Transverse colon (tissue), 4 donors: ENCODE measurements at regions not wholly inside any gene's neighbourhood (a gene's known extent, or its start where the extent isn't known, plus 50 kb on each side); places are given as distances from the start of the nearest gene placed in this dataset.

ENCODE experiments used
- DNase-seq: peaks from one replicate; pipeline ENCODE4 v3.0.0-alpha.2; 2019
- H3K27ac ChIP-seq, 4 donors: fragments of 200-600 bp; sonication (generic); 2 replicates each; pipeline ENCODE4 v1.5.1; 2016 to 2018; ENCODE audit warnings: inconsistent platforms in 4 of 4
- H3K27me3 ChIP-seq: fragments of 200-600 bp; sonication (generic); 2 replicates; pipeline ENCODE4 v1.5.1; 2017; ENCODE audit warnings: inconsistent platforms
- H3K36me3 ChIP-seq, 4 donors: fragments of 200-600 bp; sonication (generic); 2 replicates each; pipeline ENCODE4 v1.5.1; 2017 to 2019; ENCODE audit warnings: inconsistent platforms in 4 of 4
- H3K4me1 ChIP-seq, 4 donors: fragments of 200-600 bp; sonication (generic); 2 replicates each; pipeline ENCODE4 v1.5.1; 2017 to 2020; ENCODE audit warnings: inconsistent platforms in 4 of 4
- H3K4me3 ChIP-seq, 4 donors: fragments of 200-600 bp; sonication (generic); 1 replicate in 1 of 4; 2 replicates in 3 of 4; pipeline versions ENCODE4 v1.5.1 to v1.6.1; 2017 to 2019; ENCODE audit warnings: inconsistent platforms in 4 of 4
- H3K9me3 ChIP-seq, 2 donors: fragments of 200-600 bp; sonication (generic); 2 replicates each; pipeline ENCODE4 v1.5.1; 2017 to 2019; ENCODE audit warnings: inconsistent platforms in 2 of 2
- CTCF ChIP-seq, 5 experiments: fragments of 200-600 bp in 3 of 5; fragments of 450-650 bp in 2 of 5; sonication (generic) in 3 of 5; IDR thresholded peaks; 1 replicate in 2 of 5; 2 replicates in 3 of 5; pipeline ENCODE4 v1.5.1; 2016 to 2017; ENCODE audit warnings: antibody characterized with exemption in 5 of 5, inconsistent platforms in 3 of 5, mild to moderate bottlenecking in 2 of 5, moderate library complexity in 1 of 5
- EP300 ChIP-seq: sonication (generic); formaldehyde crosslinking; IDR thresholded peaks from one replicate; pipeline ENCODE4 v1.6.1; 2017; ENCODE audit warnings: antibody characterized with exemption, low read depth
- POLR2A ChIP-seq: fragments of 450-650 bp; IDR thresholded peaks from one replicate; pipeline ENCODE4 v1.6.1; 2016; ENCODE audit warnings: antibody characterized with exemption, mild to moderate bottlenecking, moderate library complexity
- POLR2AphosphoS5 ChIP-seq, 3 donors: sonication (generic); formaldehyde crosslinking; IDR thresholded peaks; one replicate each; pipeline ENCODE4 v1.6.1; 2016; ENCODE audit warnings: antibody characterized with exemption in 3 of 3
- WGBS, 2 donors: methylation state at CpG; one replicate each; pipeline ENCODE4 v1.1.5; 2018; ENCODE audit warnings: low coverage in 1 of 2; 5-methylcytosine and 5-hydroxymethylcytosine counted together
- in situ Hi-C, 4 donors: fragments of 200-750 bp; cut with MboI; loops; one replicate each; pipeline versions ENCODE4 v1.15.0 to v1.15.1; 2017; ENCODE audit warnings: low sequenced_read_pairs in 3 of 4, low pct_ligation_motif_present in 1 of 4, low pct_unique_long_range_greater_than_20kb in 1 of 4
- intact Hi-C: fragments of 100-400 bp; cut with DNase I; formaldehyde crosslinking; loops from one replicate; pipeline ENCODE4 v1.15.1; 2023; ENCODE audit warnings: low total_unique reads

GRCh38 chr5:124064956-124065355 is 553.0 kb downstream of the CSNK1G3 start:
- Histone ChIP-seq H3K27me3 (no peaks in the 10 kb centered on the region), H3K4me1 (peaks cover 0 to 9% (median 0%) of the 10 kb centered on the region in 4 donors), H3K27ac (no peak overlapping the region), H3K9me3 (no peaks in the 10 kb centered on the region), H3K36me3 (no peaks in the 10 kb centered on the region), H3K4me3 (no peak overlapping the region)
- in situ Hi-C loops (no loop called here), intact Hi-C loops (no loop called here)
- TF ChIP-seq CTCF (IDR thresholded peaks at IDR 0.05) (no peak), POLR2A (no peak), EP300 (no peak), POLR2AphosphoS5 (IDR thresholded peaks at IDR 0.05) (no peak)
- no peak for DNase-seq
- WGBS, 2 donors = 100% methylated on average over 1 of the region's 1 CpG; no CpG with 5 or more reads in 1 of the 2 donors

- no peak overlapping the region for H3K4me3 ChIP-seq
- 53 to 70% methylated on average over 1 of the region's 1 CpG for WGBS, 2 donors
- H3K27ac ChIP-seq = no peak overlapping the region
- H3K4me1 ChIP-seq = peaks cover 3 to 22% (median 9%) of the 10 kb centered on the region in 4 donors
- in situ Hi-C loops (no loop called here), intact Hi-C loops (no loop called here)
- H3K27me3 ChIP-seq = no peaks in the 10 kb centered on the region
- H3K9me3 ChIP-seq = no peaks in the 10 kb centered on the region
- TF ChIP-seq CTCF (IDR thresholded peaks at IDR 0.05) = no peak
- TF ChIP-seq EP300 = no peak
- TF ChIP-seq POLR2AphosphoS5 (IDR thresholded peaks at IDR 0.05) = peak in 1 of 3 donors; percentile 11
- no peak for TF ChIP-seq POLR2A
- H3K36me3 ChIP-seq = no peaks in the 10 kb centered on the region
- DNase-seq = peak; percentile 16
These were observed 549.7 kb downstream of the CSNK1G3 start for GRCh38 chr5:124061663-124062062.

GRCh38 chr5:124061068-124061430 is 549.1 kb downstream of the CSNK1G3 start:
- DNase-seq = no peak
- intact Hi-C loops (no loop called here), in situ Hi-C loops (no loop called here)
- no peaks in the 10 kb centered on the region for H3K9me3 ChIP-seq
- no peak overlapping the region for H3K27ac ChIP-seq
- peaks cover 3 to 22% (median 9%) of the 10 kb centered on the region in 4 donors for H3K4me1 ChIP-seq
- WGBS, 2 donors = 65 to 70% methylated on average over 4 of the region's 4 CpGs
- H3K36me3 ChIP-seq = no peaks in the 10 kb centered on the region
- no peak for TF ChIP-seq CTCF (IDR thresholded peaks at IDR 0.05)
- TF ChIP-seq POLR2A = no peak
- TF ChIP-seq POLR2AphosphoS5 (IDR thresholded peaks at IDR 0.05) = no peak
- no peak for TF ChIP-seq EP300
- no peaks in the 10 kb centered on the region for H3K27me3 ChIP-seq
- H3K4me3 ChIP-seq = no peak overlapping the region

GRCh38 chr5:124060413-124061067 is 548.6 kb downstream of the CSNK1G3 start:
- no peak for TF ChIP-seq CTCF (IDR thresholded peaks at IDR 0.05)
- no peak for TF ChIP-seq POLR2AphosphoS5 (IDR thresholded peaks at IDR 0.05)
- no peak for TF ChIP-seq EP300
- TF ChIP-seq POLR2A = no peak
- 65 to 79% methylated on average over 5 of the region's 5 CpGs for WGBS, 2 donors
- no peak for DNase-seq
- in situ Hi-C loops (no loop called here), intact Hi-C loops (no loop called here)
- no peaks in the 10 kb centered on the region for H3K27me3 ChIP-seq
- no peaks in the 10 kb centered on the region for H3K36me3 ChIP-seq
- no peak overlapping the region for H3K4me3 ChIP-seq
- H3K9me3 ChIP-seq = no peaks in the 10 kb centered on the region
- H3K27ac ChIP-seq = no peak overlapping the region
- H3K4me1 ChIP-seq = peaks cover 3 to 22% (median 9%) of the 10 kb centered on the region in 4 donors
